Upper lobe of left lung (tissue), 4 donors: ENCODE measurements at regions not wholly inside any gene's neighbourhood (a gene's known extent, or its start where the extent isn't known, plus 50 kb on each side); places are given as distances from the start of the nearest gene placed in this dataset.

Source experiments
- POLR2A ChIP-seq, 4 donors: fragments of 450-650 bp; IDR thresholded peaks; one replicate each; pipeline ENCODE4 v1.5.1; 2016 to 2017; ENCODE audit warnings: antibody characterized with exemption in 4 of 4, mild to moderate bottlenecking in 2 of 4
- POLR2AphosphoS5 ChIP-seq, 2 donors: sonication (generic); formaldehyde crosslinking; IDR thresholded peaks; one replicate each; pipeline ENCODE4 v1.5.1; 2017; ENCODE audit warnings: antibody characterized with exemption in 2 of 2
- TF ChIP-seq, protein P1 (sequence below), 6 experiments: fragments of 450-650 bp in 4 of 6; fragments of 200-600 bp in 2 of 6; sonication (generic) in 2 of 6; IDR thresholded peaks; one replicate each; pipeline ENCODE4 v1.5.1; 2016 to 2019; ENCODE audit warnings: antibody characterized with exemption in 6 of 6

GRCh38 chr3:124545891-124546290, 184.4 kb upstream of the UMPS start:
- no peak for TF ChIP-seq POLR2A (IDR thresholded peaks at IDR 0.05)
- TF ChIP-seq, protein P1, sequence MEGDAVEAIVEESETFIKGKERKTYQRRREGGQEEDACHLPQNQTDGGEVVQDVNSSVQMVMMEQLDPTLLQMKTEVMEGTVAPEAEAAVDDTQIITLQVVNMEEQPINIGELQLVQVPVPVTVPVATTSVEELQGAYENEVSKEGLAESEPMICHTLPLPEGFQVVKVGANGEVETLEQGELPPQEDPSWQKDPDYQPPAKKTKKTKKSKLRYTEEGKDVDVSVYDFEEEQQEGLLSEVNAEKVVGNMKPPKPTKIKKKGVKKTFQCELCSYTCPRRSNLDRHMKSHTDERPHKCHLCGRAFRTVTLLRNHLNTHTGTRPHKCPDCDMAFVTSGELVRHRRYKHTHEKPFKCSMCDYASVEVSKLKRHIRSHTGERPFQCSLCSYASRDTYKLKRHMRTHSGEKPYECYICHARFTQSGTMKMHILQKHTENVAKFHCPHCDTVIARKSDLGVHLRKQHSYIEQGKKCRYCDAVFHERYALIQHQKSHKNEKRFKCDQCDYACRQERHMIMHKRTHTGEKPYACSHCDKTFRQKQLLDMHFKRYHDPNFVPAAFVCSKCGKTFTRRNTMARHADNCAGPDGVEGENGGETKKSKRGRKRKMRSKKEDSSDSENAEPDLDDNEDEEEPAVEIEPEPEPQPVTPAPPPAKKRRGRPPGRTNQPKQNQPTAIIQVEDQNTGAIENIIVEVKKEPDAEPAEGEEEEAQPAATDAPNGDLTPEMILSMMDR (IDR thresholded peaks at IDR 0.05), result no peak
- no peak for TF ChIP-seq POLR2AphosphoS5 (IDR thresholded peaks at IDR 0.05)
